HG03558 (cell line): ENCODE measurements at regions not wholly inside any gene's neighbourhood (a gene's known extent, or its start where the extent isn't known, plus 50 kb on each side); places are given as distances from the start of the nearest gene placed in this dataset.
A peak's percentile ranks its signal among the peaks of the same experiment; 100 is the strongest.

Experiments
- ATAC-seq: cut with Tn5 transposase; IDR thresholded peaks from one replicate; pipeline ENCODE4 v1.9.1; 2021; ENCODE audit warnings: moderate number of reproducible peaks; ENCODE audit not compliant: unreplicated experiment; ENCODE audit errors: extremely low read depth

GRCh38 chr6:24987446-24988115 lies 51.8 kb upstream of the RIPOR2 start:
- no peak for ATAC-seq

- ATAC-seq: no peak
Observed at GRCh38 chr6:24988562-24988961, 52.8 kb upstream of the RIPOR2 start.

GRCh38 chr6:24990236-24990845 lies 54.6 kb upstream of the RIPOR2 start:
- ATAC-seq: no peak

- no peak for ATAC-seq
Observed at GRCh38 chr6:24990944-24991809, 55.4 kb upstream of the RIPOR2 start.

GRCh38 chr6:24991810-24992467 lies 56.2 kb upstream of the RIPOR2 start:
- peak; percentile 45 for ATAC-seq

- ATAC-seq: no peak
Observed at GRCh38 chr6:24994812-24995211, 59.1 kb upstream of the RIPOR2 start.

- ATAC-seq: no peak
Observed at GRCh38 chr6:24995270-24995669, 59.5 kb upstream of the RIPOR2 start.

GRCh38 chr6:24996269-24996836 lies 60.6 kb upstream of the RIPOR2 start:
- no peak for ATAC-seq

GRCh38 chr6:24997231-24997630 lies 61.5 kb upstream of the RIPOR2 start:
- ATAC-seq: no peak

GRCh38 chr6:24997905-24998304 lies 62.1 kb upstream of the RIPOR2 start:
- ATAC-seq: no peak

- no peak for ATAC-seq
Observed at GRCh38 chr6:25002326-25003091, 66.7 kb upstream of the RIPOR2 start.

- ATAC-seq: no peak
Observed at GRCh38 chr6:25004357-25004756, 68.6 kb upstream of the RIPOR2 start.

GRCh38 chr6:25005010-25005409 lies 69.2 kb upstream of the RIPOR2 start:
- no peak for ATAC-seq

- ATAC-seq: no peak
Observed at GRCh38 chr6:25006075-25006474, 70.3 kb upstream of the RIPOR2 start.

GRCh38 chr6:25006565-25007001 lies 70.8 kb upstream of the RIPOR2 start:
- no peak for ATAC-seq

- ATAC-seq: peak; percentile 69
Observed at GRCh38 chr6:25007269-25007699, 71.5 kb upstream of the RIPOR2 start.

- ATAC-seq: no peak
Observed at GRCh38 chr6:25008707-25009392, 73.1 kb upstream of the RIPOR2 start.

GRCh38 chr6:25009393-25009710 lies 73.6 kb upstream of the RIPOR2 start:
- no peak for ATAC-seq

GRCh38 chr6:25010176-25010575 lies 74.4 kb upstream of the RIPOR2 start:
- ATAC-seq: no peak
